ENCODE measurements at regions not wholly inside any gene's neighbourhood (a gene's known extent, or its start where the extent isn't known, plus 50 kb on each side); places are given as distances from the start of the nearest gene placed in this dataset.

DNA sequence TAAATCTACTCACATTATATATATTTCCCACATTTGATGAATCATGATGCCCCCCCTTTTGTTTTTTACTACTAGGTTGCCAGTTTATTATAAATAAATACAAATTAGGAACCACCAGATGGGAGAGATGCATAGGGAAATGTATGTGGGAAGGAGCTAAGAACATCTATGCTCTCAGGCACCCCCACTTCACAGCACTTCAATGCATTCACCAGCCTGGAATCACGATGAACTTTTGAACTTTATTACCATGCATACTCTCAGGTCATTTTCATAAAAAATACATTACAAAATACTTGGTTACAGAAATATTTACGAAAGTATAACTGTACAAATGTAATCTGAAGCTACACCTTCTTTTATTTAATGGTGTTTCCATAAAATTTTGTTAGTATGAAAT, 988.0 kb upstream of the EPHA6 start:
- TF ChIP-seq, protein P1, sequence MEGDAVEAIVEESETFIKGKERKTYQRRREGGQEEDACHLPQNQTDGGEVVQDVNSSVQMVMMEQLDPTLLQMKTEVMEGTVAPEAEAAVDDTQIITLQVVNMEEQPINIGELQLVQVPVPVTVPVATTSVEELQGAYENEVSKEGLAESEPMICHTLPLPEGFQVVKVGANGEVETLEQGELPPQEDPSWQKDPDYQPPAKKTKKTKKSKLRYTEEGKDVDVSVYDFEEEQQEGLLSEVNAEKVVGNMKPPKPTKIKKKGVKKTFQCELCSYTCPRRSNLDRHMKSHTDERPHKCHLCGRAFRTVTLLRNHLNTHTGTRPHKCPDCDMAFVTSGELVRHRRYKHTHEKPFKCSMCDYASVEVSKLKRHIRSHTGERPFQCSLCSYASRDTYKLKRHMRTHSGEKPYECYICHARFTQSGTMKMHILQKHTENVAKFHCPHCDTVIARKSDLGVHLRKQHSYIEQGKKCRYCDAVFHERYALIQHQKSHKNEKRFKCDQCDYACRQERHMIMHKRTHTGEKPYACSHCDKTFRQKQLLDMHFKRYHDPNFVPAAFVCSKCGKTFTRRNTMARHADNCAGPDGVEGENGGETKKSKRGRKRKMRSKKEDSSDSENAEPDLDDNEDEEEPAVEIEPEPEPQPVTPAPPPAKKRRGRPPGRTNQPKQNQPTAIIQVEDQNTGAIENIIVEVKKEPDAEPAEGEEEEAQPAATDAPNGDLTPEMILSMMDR (IDR thresholded peaks at IDR 0.05), result no peak
- TF ChIP-seq POLR2A (IDR thresholded peaks at IDR 0.05), result no peak
